ENCODE measurements at regions not wholly inside any gene's neighbourhood (a gene's known extent, or its start where the extent isn't known, plus 50 kb on each side); places are given as distances from the start of the nearest gene placed in this dataset.

DNA sequence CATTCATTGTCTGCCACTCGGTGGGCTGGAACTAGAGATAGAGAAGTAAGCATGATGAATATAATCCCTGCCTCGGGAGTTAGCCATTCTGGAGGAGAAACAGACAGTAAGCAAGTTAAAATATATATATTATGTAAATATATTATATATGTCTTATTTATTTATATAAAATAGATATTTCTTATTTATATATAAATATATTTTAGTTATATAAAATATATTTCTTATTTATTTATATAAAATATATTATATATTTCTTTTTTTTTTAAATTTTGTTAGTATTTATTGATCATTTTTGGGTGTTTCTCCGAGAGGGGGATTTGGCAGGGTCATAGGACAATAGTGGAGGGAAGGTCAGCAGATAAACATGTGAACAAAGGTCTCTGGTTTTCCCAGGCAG is 78.1 kb upstream of the TBX5 start:
- TF ChIP-seq EZH2 (IDR thresholded peaks at IDR 0.05; ENCODE audit: borderline replicate concordance, low read length): no peak
- TF ChIP-seq, protein P1, sequence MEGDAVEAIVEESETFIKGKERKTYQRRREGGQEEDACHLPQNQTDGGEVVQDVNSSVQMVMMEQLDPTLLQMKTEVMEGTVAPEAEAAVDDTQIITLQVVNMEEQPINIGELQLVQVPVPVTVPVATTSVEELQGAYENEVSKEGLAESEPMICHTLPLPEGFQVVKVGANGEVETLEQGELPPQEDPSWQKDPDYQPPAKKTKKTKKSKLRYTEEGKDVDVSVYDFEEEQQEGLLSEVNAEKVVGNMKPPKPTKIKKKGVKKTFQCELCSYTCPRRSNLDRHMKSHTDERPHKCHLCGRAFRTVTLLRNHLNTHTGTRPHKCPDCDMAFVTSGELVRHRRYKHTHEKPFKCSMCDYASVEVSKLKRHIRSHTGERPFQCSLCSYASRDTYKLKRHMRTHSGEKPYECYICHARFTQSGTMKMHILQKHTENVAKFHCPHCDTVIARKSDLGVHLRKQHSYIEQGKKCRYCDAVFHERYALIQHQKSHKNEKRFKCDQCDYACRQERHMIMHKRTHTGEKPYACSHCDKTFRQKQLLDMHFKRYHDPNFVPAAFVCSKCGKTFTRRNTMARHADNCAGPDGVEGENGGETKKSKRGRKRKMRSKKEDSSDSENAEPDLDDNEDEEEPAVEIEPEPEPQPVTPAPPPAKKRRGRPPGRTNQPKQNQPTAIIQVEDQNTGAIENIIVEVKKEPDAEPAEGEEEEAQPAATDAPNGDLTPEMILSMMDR (conservative IDR thresholded peaks at IDR 0.05 in 1 of 2, IDR thresholded peaks at IDR 0.05 in 1 of 2; ENCODE audit: extremely low read depth in 1 of 2, insufficient read depth in 1 of 2, low read depth in 1 of 2, low read length in 2 of 2): no peak
